ENCODE measurements at regions not wholly inside any gene's neighbourhood (a gene's known extent, or its start where the extent isn't known, plus 50 kb on each side); places are given as distances from the start of the nearest gene placed in this dataset.
"Not testable (repeated sequence)": the region's sequence is repeated elsewhere in the genome, so short reads cannot be mapped to it uniquely, and the experiment has no call there.

- TF ChIP-seq CTCF (conservative IDR thresholded peaks at IDR 0.05); ZFX (IDR thresholded peaks at IDR 0.05): not testable (repeated sequence)
Observed at GRCh38 chr1:148257886-148258285, 105.8 kb upstream of the NBPF11 start.

All from C4-2B (cell line).